ENCODE measurements at regions not wholly inside any gene's neighbourhood (a gene's known extent, or its start where the extent isn't known, plus 50 kb on each side); places are given as distances from the start of the nearest gene placed in this dataset.

DNA sequence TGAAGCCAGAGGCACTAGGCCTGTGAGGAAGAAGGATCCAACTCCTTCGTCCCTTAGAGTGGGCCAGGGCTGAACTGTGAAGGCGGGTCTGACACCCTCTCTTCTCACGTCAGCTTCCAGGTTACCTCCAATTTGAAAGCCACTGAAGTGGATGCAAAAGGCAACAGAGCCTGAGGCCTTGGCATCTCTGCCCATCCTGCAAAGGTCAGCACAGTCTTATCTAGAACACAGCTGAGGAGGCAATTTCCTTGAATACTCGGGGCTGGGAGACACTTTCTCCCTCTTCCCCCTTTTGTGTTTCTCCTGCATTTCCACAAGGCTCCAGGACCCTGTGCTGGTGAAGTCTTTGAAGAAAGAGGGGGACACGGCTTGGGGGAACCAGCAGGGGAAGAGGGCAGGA is 91.6 kb upstream of the PAX6 start:
- Mint-ChIP-seq H3K4me1 (ENCODE audit: low read depth in 2 of 2) (no peaks in the 10 kb centered on the region), H3K9me3 (peaks cover 3 to 8% of the 10 kb centered on the region in 2 donors), H3K36me3 (ENCODE audit: insufficient read depth) (no peaks in the 10 kb centered on the region), H3K27me3 (peaks cover 44 to 48% of the 10 kb centered on the region in 2 donors), H3K27ac (no peak overlapping the region), H3K4me3 (no peak overlapping the region)
- ATAC-seq (replicated peaks) (no peak), DNase-seq (no peak)

DNA sequence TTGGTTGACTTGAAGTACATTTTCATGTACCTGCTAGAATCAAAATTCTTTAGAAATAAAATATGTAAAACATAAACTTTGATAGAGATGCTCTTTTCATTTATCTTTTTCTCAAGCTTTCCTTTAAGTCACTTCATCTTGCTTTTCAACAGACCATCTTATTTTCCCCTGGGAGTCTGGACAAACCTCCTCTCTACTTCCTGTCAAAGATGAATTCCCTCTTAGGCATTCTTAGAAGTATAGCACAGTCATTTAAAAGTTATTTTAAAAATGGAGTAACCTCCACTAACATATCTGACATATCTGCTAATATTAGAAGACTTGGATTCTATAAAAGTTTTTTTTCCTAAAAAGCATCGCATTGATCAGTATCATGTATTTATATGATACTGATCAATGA is 84.8 kb upstream of the PAX6 start:
- no peaks in the 10 kb centered on the region for H3K36me3 Mint-ChIP-seq (ENCODE audit: insufficient read depth)
- no peak overlapping the region for H3K27ac Mint-ChIP-seq
- H3K9me3 Mint-ChIP-seq, result peaks cover 3 to 8% of the 10 kb centered on the region in 2 donors
- peaks cover 36 to 46% of the 10 kb centered on the region in 2 donors for H3K27me3 Mint-ChIP-seq
- DNase-seq (no peak), ATAC-seq (replicated peaks) (no peak)
- H3K4me1 Mint-ChIP-seq (ENCODE audit: low read depth in 2 of 2), result no peaks in the 10 kb centered on the region
- H3K4me3 Mint-ChIP-seq, result no peak overlapping the region

DNA sequence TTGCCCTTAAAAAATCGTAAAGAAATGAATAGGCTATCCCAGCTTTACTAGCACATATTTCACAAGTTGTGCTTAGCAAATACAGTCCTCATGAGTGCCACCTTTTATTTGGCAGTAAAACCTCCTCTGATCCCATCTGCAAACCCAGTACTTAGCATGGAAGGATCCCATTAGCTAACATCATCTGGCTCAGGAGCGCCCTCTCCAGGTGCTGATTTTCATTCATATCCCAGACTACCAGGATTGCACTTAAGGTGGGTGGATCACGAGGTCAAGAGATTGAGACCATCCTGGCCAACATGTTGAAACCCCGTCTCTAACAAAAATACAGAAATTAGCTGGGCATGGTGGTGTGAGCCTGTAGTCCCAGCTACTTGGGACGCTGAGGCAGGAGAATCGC is 76.1 kb upstream of the PAX6 start:
- H3K4me1 Mint-ChIP-seq (ENCODE audit: low read depth in 2 of 2), result no peaks in the 10 kb centered on the region
- no peak for DNase-seq
- H3K27me3 Mint-ChIP-seq, result peaks cover 40 to 51% of the 10 kb centered on the region in 2 donors
- no peaks in the 10 kb centered on the region for H3K9me3 Mint-ChIP-seq
- no peak overlapping the region for H3K27ac Mint-ChIP-seq
- ATAC-seq (replicated peaks), result no peak
- no peak overlapping the region for H3K4me3 Mint-ChIP-seq
- H3K36me3 Mint-ChIP-seq (ENCODE audit: insufficient read depth), result no peaks in the 10 kb centered on the region

DNA sequence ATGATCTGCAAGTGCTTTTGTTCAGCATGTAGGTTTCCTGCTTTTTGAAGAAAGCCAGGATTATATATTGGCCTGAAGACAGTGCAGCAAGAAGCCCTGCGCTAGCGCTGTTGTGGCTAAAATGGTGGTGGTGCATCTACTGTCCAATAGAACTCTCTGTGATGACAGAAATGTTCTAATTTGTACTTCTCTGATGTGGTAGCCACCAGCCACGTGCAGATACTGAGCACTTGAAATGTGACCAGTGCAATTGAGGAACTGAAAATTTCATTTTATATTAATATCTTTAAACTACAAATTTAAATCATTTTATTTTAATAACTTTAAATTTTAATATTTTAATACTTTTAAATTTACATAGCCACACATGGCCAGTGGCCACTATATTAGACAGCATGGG is 73.0 kb upstream of the PAX6 start:
- Mint-ChIP-seq H3K9me3 (no peaks in the 10 kb centered on the region), H3K36me3 (ENCODE audit: insufficient read depth) (no peaks in the 10 kb centered on the region), H3K4me1 (ENCODE audit: low read depth in 2 of 2) (no peaks in the 10 kb centered on the region), H3K4me3 (no peak overlapping the region), H3K27me3 (peaks cover 47 to 63% of the 10 kb centered on the region in 2 donors), H3K27ac (no peak overlapping the region)
- DNase-seq (no peak), ATAC-seq (replicated peaks) (no peak)

DNA sequence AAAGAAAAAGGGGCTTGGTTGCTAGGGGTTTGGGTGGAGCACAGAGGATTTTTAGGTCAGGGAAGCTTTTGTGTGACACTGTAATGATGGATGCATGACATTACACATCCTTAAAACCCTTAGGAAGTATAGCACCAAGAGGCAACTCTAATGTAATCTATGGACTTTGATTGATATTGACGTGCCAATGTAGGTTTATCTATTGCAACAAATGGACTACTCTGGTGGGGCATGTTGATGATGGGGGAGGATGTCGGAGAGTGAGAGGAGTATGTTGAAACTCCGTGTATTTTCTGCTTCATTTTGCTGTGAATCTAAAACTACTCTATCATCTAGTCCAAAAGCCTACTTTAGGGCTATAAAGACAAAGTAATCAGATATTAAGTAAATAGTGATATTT is 72.3 kb upstream of the PAX6 start:
- no peaks in the 10 kb centered on the region for H3K9me3 Mint-ChIP-seq
- peaks cover 52 to 70% of the 10 kb centered on the region in 2 donors for H3K27me3 Mint-ChIP-seq
- H3K4me3 Mint-ChIP-seq, result no peak overlapping the region
- ATAC-seq (replicated peaks) (no peak), DNase-seq (no peak)
- no peaks in the 10 kb centered on the region for H3K4me1 Mint-ChIP-seq (ENCODE audit: low read depth in 2 of 2)
- no peaks in the 10 kb centered on the region for H3K36me3 Mint-ChIP-seq (ENCODE audit: insufficient read depth)
- H3K27ac Mint-ChIP-seq, result no peak overlapping the region

DNA sequence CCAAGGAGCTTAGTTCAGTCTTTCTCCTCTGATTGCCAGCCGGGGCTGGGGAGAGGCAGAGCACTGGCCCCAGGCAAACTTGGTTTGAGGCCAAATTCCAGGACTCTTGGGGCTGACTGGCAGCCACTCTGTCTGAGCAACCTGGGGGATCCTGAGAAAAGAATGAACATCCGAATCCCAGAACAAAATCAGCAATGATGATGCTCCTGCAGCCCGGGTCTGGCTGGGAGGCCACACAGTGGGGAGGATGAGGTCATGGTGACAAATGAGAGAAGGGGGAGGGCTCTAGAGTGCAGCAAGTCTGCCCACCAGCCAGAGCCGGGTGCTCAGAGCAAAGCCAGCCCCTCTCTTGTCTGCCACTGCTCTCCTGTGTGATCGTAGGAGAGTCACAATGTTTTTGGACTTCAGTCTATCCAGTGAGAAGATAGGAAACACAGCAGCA is 71.8 kb upstream of the PAX6 start:
- H3K27ac Mint-ChIP-seq, result no peak overlapping the region
- H3K36me3 Mint-ChIP-seq (ENCODE audit: insufficient read depth), result no peaks in the 10 kb centered on the region
- no peak for DNase-seq
- no peaks in the 10 kb centered on the region for H3K4me1 Mint-ChIP-seq (ENCODE audit: low read depth in 2 of 2)
- no peak for ATAC-seq (replicated peaks)
- H3K27me3 Mint-ChIP-seq, result peaks cover 48 to 72% of the 10 kb centered on the region in 2 donors
- H3K4me3 Mint-ChIP-seq, result no peak overlapping the region
- no peaks in the 10 kb centered on the region for H3K9me3 Mint-ChIP-seq

DNA sequence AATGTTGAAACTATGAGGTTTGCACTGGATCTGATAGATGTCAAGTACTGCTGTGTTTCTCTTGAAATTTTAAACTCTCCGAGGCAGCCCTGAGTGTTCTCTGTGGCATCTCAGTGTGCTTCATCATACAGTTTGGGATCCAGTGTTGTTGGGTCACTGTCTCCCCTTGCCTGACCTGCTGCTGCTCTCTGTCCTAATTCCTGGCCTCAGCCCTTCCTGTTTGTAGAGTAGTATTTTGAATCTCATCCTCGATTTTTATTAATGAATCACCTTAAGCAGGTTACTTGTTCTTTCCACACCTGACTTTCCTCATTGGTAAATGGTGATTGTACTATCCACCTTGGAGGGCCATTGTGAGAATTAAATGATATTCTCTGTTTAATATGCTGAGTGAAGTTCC is 70.7 kb upstream of the PAX6 start:
- DNase-seq (no peak), ATAC-seq (replicated peaks) (no peak)
- no peak overlapping the region for H3K27ac Mint-ChIP-seq
- H3K9me3 Mint-ChIP-seq, result no peaks in the 10 kb centered on the region
- H3K27me3 Mint-ChIP-seq, result peaks cover 36 to 72% of the 10 kb centered on the region in 2 donors
- H3K4me1 Mint-ChIP-seq (ENCODE audit: low read depth in 2 of 2), result no peaks in the 10 kb centered on the region
- H3K4me3 Mint-ChIP-seq, result no peak overlapping the region
- no peaks in the 10 kb centered on the region for H3K36me3 Mint-ChIP-seq (ENCODE audit: insufficient read depth)

DNA sequence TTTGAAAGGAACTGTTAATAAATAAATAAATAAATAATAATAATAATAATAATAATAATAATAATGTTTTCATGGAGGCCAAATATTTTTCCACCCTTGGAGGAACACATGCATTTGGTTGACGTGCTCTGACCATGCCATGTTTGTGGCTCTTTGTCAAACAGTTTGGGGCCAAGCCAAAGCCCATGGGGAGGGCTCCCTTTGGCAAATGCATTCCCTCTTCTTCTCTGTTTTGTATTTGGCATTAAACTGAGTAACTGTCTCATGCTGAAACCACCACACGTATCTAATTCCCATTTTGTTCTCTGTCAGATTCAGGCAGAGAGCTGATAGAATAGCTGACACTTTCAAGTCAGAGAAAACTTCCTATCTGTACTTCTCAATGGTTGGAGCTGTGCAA is 68.6 kb upstream of the PAX6 start:
- Mint-ChIP-seq H3K4me3 (no peak overlapping the region), H3K27me3 (peaks cover 37 to 76% of the 10 kb centered on the region in 2 donors), H3K27ac (no peak overlapping the region), H3K9me3 (no peaks in the 10 kb centered on the region), H3K4me1 (ENCODE audit: low read depth in 2 of 2) (no peaks in the 10 kb centered on the region), H3K36me3 (ENCODE audit: insufficient read depth) (no peaks in the 10 kb centered on the region)
- DNase-seq, result no peak
- no peak for ATAC-seq (replicated peaks)

DNA sequence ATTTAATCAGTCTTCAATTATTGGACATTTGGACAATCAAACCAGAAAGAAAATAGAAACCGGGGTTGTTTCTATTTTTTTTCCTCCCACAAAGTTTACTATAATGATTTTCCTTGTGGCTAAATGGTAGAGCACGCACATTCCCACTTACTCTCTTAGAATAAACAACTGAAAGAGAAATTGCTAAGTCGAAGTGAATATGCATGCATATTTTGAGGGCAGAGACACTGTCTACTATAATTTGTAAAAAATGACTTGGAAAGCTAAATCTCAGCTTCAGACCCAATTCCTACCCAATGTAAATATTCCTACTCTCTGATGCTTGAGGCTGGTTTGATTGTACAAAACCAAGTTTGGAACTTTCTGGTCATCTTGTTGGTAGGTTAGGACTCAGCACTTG is 66.7 kb upstream of the PAX6 start:
- no peak for DNase-seq
- no peak for ATAC-seq (replicated peaks)
- H3K9me3 Mint-ChIP-seq, result no peaks in the 10 kb centered on the region
- H3K4me3 Mint-ChIP-seq, result no peak overlapping the region
- no peaks in the 10 kb centered on the region for H3K4me1 Mint-ChIP-seq (ENCODE audit: low read depth in 2 of 2)
- H3K27ac Mint-ChIP-seq, result no peak overlapping the region
- no peaks in the 10 kb centered on the region for H3K36me3 Mint-ChIP-seq (ENCODE audit: insufficient read depth)
- peaks cover 34 to 77% of the 10 kb centered on the region in 2 donors for H3K27me3 Mint-ChIP-seq

DNA sequence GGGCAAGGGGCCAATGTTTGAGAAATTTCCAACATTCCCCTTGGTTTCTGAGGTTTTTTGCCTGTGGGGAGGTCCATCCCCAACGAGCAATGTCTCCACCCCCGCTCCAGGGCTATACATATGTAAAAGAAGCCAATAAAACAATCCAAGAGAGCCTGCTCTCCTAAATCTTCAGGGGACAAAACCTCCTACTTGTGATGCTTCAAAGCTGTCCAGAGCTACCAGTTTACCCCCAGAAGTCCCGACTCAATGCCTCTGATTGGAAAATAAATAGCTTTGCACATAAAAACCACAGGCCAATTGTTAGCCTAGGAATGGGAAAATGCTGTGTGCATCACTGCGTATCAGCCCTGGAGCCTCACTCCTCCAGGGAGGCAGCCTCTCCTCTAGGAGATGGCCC is 66.0 kb upstream of the PAX6 start:
- no peak overlapping the region for H3K27ac Mint-ChIP-seq
- ATAC-seq (replicated peaks), result no peak

DNA sequence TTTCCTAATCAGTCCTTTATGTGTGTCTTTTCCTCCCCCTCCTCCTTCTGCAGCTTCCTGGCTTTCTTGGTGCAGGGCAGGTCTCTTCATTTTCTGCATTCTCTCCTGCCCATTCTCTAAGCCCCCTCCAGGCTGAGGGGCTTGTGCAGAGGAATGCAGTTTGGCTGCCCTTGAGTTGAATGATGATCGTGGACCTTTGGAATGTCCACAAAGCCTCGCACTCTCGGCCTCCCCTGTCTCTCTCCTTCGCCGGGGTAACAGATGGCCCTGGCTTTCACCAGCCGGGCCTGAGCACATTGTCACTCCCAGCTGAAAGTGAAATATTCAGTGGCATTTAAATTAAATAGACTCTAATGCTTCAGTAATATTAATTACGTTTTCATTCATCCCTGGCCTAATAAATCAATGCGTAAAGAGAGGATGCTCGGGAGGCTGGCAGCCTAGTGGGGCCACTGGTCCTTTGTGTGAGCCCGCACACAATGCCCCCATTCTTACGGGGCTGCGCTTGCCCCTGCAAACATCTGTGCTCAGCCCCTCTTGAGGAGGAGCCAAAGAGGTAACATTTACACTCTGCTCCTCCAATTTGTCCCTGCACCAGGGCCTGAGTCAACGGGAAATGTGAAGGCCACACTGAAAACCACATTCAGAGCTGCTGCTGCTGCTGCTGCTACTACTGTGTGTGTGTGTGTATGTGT is 64.9 kb upstream of the PAX6 start:
- DNase-seq, result no peak
- H3K27ac Mint-ChIP-seq, result no peak overlapping the region
- ATAC-seq (replicated peaks), result no peak
- H3K27me3 Mint-ChIP-seq, result peaks cover 27 to 71% of the 10 kb centered on the region in 2 donors
- no peaks in the 10 kb centered on the region for H3K4me1 Mint-ChIP-seq (ENCODE audit: low read depth in 2 of 2)
- H3K4me3 Mint-ChIP-seq, result no peak overlapping the region
- no peaks in the 10 kb centered on the region for H3K36me3 Mint-ChIP-seq (ENCODE audit: insufficient read depth)
- no peaks in the 10 kb centered on the region for H3K9me3 Mint-ChIP-seq

More for the DNA sequence above, 66.0 kb upstream of the PAX6 start:
- no peak for DNase-seq
- H3K27me3 Mint-ChIP-seq, result peaks cover 33 to 76% of the 10 kb centered on the region in 2 donors
- H3K9me3 Mint-ChIP-seq, result no peaks in the 10 kb centered on the region
- no peaks in the 10 kb centered on the region for H3K36me3 Mint-ChIP-seq (ENCODE audit: insufficient read depth)
- no peak overlapping the region for H3K4me3 Mint-ChIP-seq
- no peaks in the 10 kb centered on the region for H3K4me1 Mint-ChIP-seq (ENCODE audit: low read depth in 2 of 2)

DNA sequence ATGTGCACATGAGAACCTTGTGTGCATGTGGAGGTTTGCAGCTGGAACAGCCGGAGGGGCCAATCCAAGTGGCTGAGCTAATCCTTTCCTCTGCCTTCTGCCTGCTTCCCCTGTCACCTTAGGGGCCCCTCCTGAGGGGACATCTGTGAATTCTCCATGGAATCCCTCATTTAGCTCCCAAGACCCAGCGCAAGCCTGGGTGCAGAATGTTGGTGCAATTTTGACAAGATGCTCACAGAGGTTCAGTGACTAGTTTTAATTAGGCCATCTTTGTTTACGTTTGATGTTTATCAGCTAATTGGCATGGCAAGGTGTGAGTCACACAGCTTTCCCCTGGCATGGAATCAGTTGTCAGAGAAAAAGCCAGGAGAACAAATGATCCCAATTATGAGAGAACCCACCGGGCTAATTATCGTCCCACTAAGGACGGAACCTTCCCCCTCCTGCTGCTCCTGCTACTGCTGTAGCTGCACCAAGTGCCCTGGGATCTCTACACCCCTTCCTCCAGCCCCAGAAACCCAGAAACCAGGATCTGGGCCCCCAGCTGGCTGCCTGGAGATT is 63.6 kb upstream of the PAX6 start:
- ATAC-seq (replicated peaks) (no peak), DNase-seq (no peak)
- peaks cover 27 to 67% of the 10 kb centered on the region in 2 donors for H3K27me3 Mint-ChIP-seq
- H3K4me3 Mint-ChIP-seq, result no peak overlapping the region
- no peaks in the 10 kb centered on the region for H3K9me3 Mint-ChIP-seq
- no peaks in the 10 kb centered on the region for H3K36me3 Mint-ChIP-seq (ENCODE audit: insufficient read depth)
- no peaks in the 10 kb centered on the region for H3K4me1 Mint-ChIP-seq (ENCODE audit: low read depth in 2 of 2)
- no peak overlapping the region for H3K27ac Mint-ChIP-seq

DNA sequence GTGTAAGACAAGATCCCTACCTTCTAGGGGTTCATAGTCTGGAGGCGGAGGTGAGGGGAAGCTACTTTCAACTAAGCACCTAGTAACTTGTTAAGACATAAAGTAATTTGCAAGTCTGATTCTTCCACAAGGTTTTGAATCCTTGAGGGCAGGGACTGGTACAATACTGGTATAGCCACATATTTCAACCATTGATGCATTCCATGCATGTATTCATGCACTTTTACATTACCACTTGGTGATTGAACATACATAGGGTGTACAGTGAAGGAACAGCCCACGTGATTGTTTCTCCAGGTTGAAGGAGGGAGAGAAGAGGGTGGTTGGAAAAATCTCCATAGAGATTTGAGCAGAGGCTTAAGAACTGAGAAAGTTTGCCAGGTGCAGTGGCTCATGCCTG is 62.0 kb upstream of the PAX6 start:
- H3K27me3 Mint-ChIP-seq, result peaks cover 27 to 64% of the 10 kb centered on the region in 2 donors
- H3K9me3 Mint-ChIP-seq, result no peaks in the 10 kb centered on the region
- no peaks in the 10 kb centered on the region for H3K4me1 Mint-ChIP-seq (ENCODE audit: low read depth in 2 of 2)
- H3K36me3 Mint-ChIP-seq (ENCODE audit: insufficient read depth), result no peaks in the 10 kb centered on the region
- no peak overlapping the region for H3K27ac Mint-ChIP-seq
- DNase-seq, result no peak
- H3K4me3 Mint-ChIP-seq, result no peak overlapping the region
- ATAC-seq (replicated peaks), result no peak

DNA sequence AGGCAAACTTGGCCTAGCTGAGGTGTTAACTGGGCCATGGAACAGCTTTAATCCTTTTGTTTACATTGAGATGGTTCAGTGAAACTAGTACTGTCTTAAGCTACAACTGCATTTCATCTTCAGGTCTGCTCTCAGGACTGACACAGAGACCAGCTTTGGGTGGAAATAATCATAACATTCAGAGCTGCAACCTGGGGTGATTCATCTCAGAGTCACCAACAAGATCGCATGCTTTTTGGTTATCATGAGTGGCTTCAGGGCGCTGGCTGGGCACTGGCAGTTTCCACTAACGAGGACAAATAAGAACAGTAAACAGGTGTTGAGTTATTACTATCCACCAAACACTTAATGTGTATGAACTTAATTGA is 60.9 kb upstream of the PAX6 start:
- no peaks in the 10 kb centered on the region for H3K36me3 Mint-ChIP-seq (ENCODE audit: insufficient read depth)
- H3K27ac Mint-ChIP-seq, result no peak overlapping the region
- H3K4me1 Mint-ChIP-seq (ENCODE audit: low read depth in 2 of 2), result no peaks in the 10 kb centered on the region
- no peak overlapping the region for H3K4me3 Mint-ChIP-seq
- H3K9me3 Mint-ChIP-seq, result no peaks in the 10 kb centered on the region
- peaks cover 27 to 60% of the 10 kb centered on the region in 2 donors for H3K27me3 Mint-ChIP-seq
- DNase-seq (no peak), ATAC-seq (replicated peaks) (no peak)
